ENCODE measurements at regions not wholly inside any gene's neighbourhood (a gene's known extent, or its start where the extent isn't known, plus 50 kb on each side); places are given as distances from the start of the nearest gene placed in this dataset.

DNA sequence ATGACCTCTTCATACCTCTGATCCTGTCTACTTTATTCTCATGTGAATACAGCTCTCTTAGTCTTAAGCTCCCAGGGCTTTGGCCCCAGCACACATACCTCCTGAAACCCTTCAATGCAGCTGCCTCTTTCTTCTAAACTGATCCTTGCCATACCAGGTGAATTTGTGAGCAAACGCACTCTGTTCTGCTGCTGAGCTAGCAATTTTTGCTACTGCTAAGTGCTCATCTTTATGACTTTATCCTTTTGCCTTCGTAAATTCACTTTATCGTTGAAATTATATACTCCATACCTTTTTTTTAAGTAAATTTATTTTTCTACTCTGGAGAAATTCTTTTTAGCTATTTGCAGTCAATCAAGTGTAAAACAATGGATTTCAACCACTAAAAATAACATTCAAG lies 287.7 kb downstream of the CMPK2 start:
- Histone ChIP-seq H3K14ac (ENCODE audit: insufficient read depth, low read length) (no peak overlapping the region), H3K4me2 (ENCODE audit: insufficient read depth, insufficient read length, low read length) (no peak overlapping the region), H4K8ac (replicated peaks; ENCODE audit: insufficient read length, low read depth, low read length) (no peak overlapping the region), H4K91ac (ENCODE audit: insufficient read length, low read depth, low read length) (no peak overlapping the region), H3K9ac (ENCODE audit: extremely low read depth, insufficient read length, low read length) (no peak overlapping the region), H3K27ac (ENCODE audit: insufficient read length, low read depth, low read length) (no peak overlapping the region), H2BK20ac (ENCODE audit: low read depth, low read length, poor library complexity, severe bottlenecking) (no peak overlapping the region), H2AFZ (ENCODE audit: low read length) (no peak overlapping the region), H3K79me2 (ENCODE audit: insufficient read depth, low read length) (no peaks in the 10 kb centered on the region), H3K23me2 (ENCODE audit: insufficient read length, low read depth, low read length, poor library complexity, severe bottlenecking) (no peaks in the 10 kb centered on the region), H3K79me1 (ENCODE audit: insufficient read depth, low read depth, low read length, poor library complexity, severe bottlenecking) (no peaks in the 10 kb centered on the region), H4K20me1 (ENCODE audit: control insufficient read depth, insufficient read depth, insufficient read length) (no peaks in the 10 kb centered on the region), H3K18ac (ENCODE audit: insufficient read length, low read depth, low read length) (no peak overlapping the region), H2BK5ac (ENCODE audit: insufficient read length, low read length) (no peak overlapping the region), H3K4me1 (ENCODE audit: insufficient read depth, low read length) (no peaks in the 10 kb centered on the region), H2BK15ac (ENCODE audit: low read depth, low read length) (no peak overlapping the region), H3K23ac (ENCODE audit: insufficient read length, low read depth, low read length) (no peak overlapping the region), H3K9me3 (ENCODE audit: control insufficient read depth, low read depth, low read length) (no peaks in the 10 kb centered on the region), H3K27me3 (ENCODE audit: insufficient read depth, low read length) (no peaks in the 10 kb centered on the region), H2AK5ac (ENCODE audit: insufficient read length, low read length) (no peak overlapping the region), H3T11ph (ENCODE audit: low read length) (no peak overlapping the region), H4K5ac (ENCODE audit: insufficient read length, low read depth, low read length) (no peak overlapping the region), H3K56ac (ENCODE audit: insufficient read length, low read depth, low read length) (no peak overlapping the region), H2BK120ac (ENCODE audit: low read depth, low read length, poor library complexity, severe bottlenecking) (no peak overlapping the region), H3K4ac (ENCODE audit: low read depth, low read length) (no peak overlapping the region), H2BK12ac (ENCODE audit: insufficient read length, low read depth, low read length) (no peak overlapping the region)
- WGBS (ENCODE audit: extremely low coverage, insufficient read length, low lambda C conversion rate): no CpG with 5 or more reads among the region's 3 CpGs
- H3K27me3 Mint-ChIP-seq (ENCODE audit: low read depth): no peaks in the 10 kb centered on the region
- TF ChIP-seq, protein P1, sequence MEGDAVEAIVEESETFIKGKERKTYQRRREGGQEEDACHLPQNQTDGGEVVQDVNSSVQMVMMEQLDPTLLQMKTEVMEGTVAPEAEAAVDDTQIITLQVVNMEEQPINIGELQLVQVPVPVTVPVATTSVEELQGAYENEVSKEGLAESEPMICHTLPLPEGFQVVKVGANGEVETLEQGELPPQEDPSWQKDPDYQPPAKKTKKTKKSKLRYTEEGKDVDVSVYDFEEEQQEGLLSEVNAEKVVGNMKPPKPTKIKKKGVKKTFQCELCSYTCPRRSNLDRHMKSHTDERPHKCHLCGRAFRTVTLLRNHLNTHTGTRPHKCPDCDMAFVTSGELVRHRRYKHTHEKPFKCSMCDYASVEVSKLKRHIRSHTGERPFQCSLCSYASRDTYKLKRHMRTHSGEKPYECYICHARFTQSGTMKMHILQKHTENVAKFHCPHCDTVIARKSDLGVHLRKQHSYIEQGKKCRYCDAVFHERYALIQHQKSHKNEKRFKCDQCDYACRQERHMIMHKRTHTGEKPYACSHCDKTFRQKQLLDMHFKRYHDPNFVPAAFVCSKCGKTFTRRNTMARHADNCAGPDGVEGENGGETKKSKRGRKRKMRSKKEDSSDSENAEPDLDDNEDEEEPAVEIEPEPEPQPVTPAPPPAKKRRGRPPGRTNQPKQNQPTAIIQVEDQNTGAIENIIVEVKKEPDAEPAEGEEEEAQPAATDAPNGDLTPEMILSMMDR (conservative IDR thresholded peaks at IDR 0.05): no peak
- H3K27ac Mint-ChIP-seq: no peak overlapping the region
- no peaks in the 10 kb centered on the region for H3K9me3 Mint-ChIP-seq
- 0 out of 4 replicates have a peak, but pooled peaks cover 2 to 3% of the 10 kb centered on the region in 2 experiments for H3K4me1 Mint-ChIP-seq
- DNase-seq: no peak
- no peaks in the 10 kb centered on the region for H3K36me3 Mint-ChIP-seq (ENCODE audit: insufficient read depth in 1 of 3, low read depth in 3 of 3)
- no peak overlapping the region; a peak in 1 of 5 replicates for H3K4me3 Mint-ChIP-seq

Data from H9 (cell line).